ENCODE measurements at regions not wholly inside any gene's neighbourhood (a gene's known extent, or its start where the extent isn't known, plus 50 kb on each side); places are given as distances from the start of the nearest gene placed in this dataset.

DNA sequence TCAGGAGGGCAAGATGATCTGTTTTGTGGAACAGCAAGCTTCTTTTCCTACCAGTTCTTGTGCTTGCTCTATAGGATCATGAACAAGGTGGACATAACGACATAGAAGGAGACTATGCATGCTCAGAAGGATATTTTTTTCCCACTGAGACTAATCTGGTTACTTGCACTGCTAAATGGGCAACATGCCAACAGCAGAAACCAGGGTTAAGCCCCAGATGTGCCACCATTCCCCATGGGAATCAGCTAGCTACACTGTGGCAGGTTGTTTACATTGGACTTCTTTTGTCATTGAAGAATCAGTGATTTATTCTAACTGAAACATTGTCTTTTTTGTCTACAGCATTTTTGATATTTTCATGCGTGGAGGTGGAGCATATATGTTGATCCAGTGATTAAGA is 165.6 kb downstream of the C4orf33 start:
- Mint-ChIP-seq H3K27me3 (peaks cover 10% of the 10 kb centered on the region), H3K27ac (no peak overlapping the region), H3K36me3 (ENCODE audit: low read depth) (no peaks in the 10 kb centered on the region), H3K4me3 (no peak overlapping the region), H3K4me1 (ENCODE audit: low read depth) (peaks cover 4% of the 10 kb centered on the region), H3K9me3 (no peaks in the 10 kb centered on the region)
- no peaks in the 10 kb centered on the region for H3K27me3 ChIP-seq (ENCODE audit: control insufficient read depth in 1 of 2, insufficient read depth in 2 of 2, low read length in 2 of 2)
- ATAC-seq (ENCODE audit: poor library complexity) (no peak), DNase-seq (no peak)
- CTCF ChIA-PET = no interaction called here
- no peak overlapping the region for H3K27ac ChIP-seq (ENCODE audit: low read depth in 1 of 2, low read length in 2 of 2)
- POLR2A ChIA-PET = interaction anchor here (1.0 kb wide), 1 partner anchor 14 kb away, joined by 3 read pairs; no protein-coding TSS in a partner anchor
- H3K4me3 ChIP-seq (ENCODE audit: low read length) = no peak overlapping the region
- H3K4me1 ChIP-seq (ENCODE audit: insufficient read depth, low read length) = no peaks in the 10 kb centered on the region
- intact Hi-C loops (cut with DNase I, micrococcal nuclease) = no loop called here
- no peaks in the 10 kb centered on the region for H3K9me3 ChIP-seq (ENCODE audit: control insufficient read depth in 1 of 2, insufficient read depth in 1 of 2, low read length in 2 of 2)
- TF ChIP-seq, protein P1, sequence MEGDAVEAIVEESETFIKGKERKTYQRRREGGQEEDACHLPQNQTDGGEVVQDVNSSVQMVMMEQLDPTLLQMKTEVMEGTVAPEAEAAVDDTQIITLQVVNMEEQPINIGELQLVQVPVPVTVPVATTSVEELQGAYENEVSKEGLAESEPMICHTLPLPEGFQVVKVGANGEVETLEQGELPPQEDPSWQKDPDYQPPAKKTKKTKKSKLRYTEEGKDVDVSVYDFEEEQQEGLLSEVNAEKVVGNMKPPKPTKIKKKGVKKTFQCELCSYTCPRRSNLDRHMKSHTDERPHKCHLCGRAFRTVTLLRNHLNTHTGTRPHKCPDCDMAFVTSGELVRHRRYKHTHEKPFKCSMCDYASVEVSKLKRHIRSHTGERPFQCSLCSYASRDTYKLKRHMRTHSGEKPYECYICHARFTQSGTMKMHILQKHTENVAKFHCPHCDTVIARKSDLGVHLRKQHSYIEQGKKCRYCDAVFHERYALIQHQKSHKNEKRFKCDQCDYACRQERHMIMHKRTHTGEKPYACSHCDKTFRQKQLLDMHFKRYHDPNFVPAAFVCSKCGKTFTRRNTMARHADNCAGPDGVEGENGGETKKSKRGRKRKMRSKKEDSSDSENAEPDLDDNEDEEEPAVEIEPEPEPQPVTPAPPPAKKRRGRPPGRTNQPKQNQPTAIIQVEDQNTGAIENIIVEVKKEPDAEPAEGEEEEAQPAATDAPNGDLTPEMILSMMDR (IDR thresholded peaks at IDR 0.05) = no peak
- no peaks in the 10 kb centered on the region for H3K36me3 ChIP-seq (ENCODE audit: insufficient read depth, low read length)

DNA sequence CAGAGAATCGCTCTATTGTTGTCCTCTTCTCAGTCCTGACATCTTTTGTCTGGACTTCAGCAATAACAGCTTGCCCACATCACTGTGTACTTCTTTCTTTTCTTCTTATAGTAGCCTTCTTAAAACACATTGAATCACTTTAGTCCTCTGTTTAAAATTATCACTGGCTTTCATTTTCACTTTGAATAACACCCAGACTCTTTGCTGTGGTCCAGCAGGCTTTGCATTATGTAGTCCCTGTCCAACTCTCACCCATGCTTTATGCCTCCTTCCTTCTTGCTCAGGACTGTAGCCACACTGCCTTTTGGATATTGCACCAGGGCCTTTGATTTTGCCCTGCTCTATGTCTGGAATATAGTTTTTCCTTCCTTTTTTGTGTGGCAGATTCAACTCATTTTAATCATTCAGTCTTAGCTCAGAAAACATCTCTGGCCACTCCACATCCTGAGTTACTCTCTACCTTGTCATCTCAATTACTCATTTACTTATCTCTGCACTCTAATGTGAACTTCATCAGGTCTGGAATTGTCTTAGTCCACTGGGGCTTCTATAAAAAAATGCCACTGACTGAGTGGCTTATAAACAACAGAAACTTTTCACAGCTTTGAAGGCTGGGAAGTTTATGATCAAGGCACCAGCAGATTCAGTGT is 168.2 kb downstream of the C4orf33 start:
- DNase-seq (peak in 1 of 14 experiments; percentile 6), ATAC-seq (ENCODE audit: poor library complexity) (no peak)
- POLR2A ChIA-PET = no interaction called here
- H3K36me3 ChIP-seq (ENCODE audit: insufficient read depth, low read length) = no peaks in the 10 kb centered on the region
- CTCF ChIA-PET = interaction anchor here (1.5 kb wide), 1 partner anchor 10 kb away, joined by 3 read pairs; no protein-coding TSS in a partner anchor
- no peaks in the 10 kb centered on the region for H3K27me3 ChIP-seq (ENCODE audit: control insufficient read depth in 1 of 2, insufficient read depth in 2 of 2, low read length in 2 of 2)
- Mint-ChIP-seq H3K27me3 (peaks cover 6% of the 10 kb centered on the region), H3K4me3 (no peak overlapping the region), H3K4me1 (ENCODE audit: low read depth) (peaks cover 4% of the 10 kb centered on the region), H3K36me3 (ENCODE audit: low read depth) (no peaks in the 10 kb centered on the region), H3K27ac (no peak overlapping the region), H3K9me3 (no peaks in the 10 kb centered on the region)
- H3K27ac ChIP-seq (ENCODE audit: low read depth in 1 of 2, low read length in 2 of 2) = no peak overlapping the region
- H3K4me1 ChIP-seq (ENCODE audit: insufficient read depth, low read length) = no peaks in the 10 kb centered on the region
- TF ChIP-seq, protein P1 (IDR thresholded peaks at IDR 0.05) = no peak
- H3K9me3 ChIP-seq (ENCODE audit: control insufficient read depth in 1 of 2, insufficient read depth in 1 of 2, low read length in 2 of 2) = no peaks in the 10 kb centered on the region
- no peak overlapping the region for H3K4me3 ChIP-seq (ENCODE audit: low read length)
- intact Hi-C loops (cut with DNase I, micrococcal nuclease) = no loop called here

DNA sequence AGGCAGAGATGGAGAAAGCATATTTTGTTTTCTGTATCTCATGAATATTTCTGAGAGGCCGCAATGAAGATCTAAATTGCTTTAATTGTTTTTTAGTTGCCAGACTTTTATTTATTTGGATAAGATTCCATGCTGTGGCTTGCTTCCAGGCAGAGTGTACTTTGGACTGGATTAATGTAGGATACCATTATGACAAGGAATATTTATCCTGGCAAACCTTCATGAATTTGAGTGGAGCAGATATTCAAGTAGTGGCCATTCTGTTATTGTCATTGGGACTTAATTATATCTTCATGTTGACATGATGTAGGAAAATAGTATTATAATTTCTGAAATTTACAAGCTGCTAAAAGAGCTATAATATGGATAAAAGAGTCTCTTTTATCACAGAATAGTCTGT is 182.9 kb downstream of the C4orf33 start:
- Mint-ChIP-seq H3K9me3 (no peaks in the 10 kb centered on the region), H3K27ac (no peak overlapping the region), H3K36me3 (ENCODE audit: low read depth) (no peaks in the 10 kb centered on the region), H3K4me3 (no peak overlapping the region), H3K27me3 (peaks cover 5% of the 10 kb centered on the region), H3K4me1 (ENCODE audit: low read depth) (no peaks in the 10 kb centered on the region)
- Histone ChIP-seq H3K36me3 (ENCODE audit: insufficient read depth, low read length) (no peaks in the 10 kb centered on the region), H3K4me3 (ENCODE audit: low read length) (no peak overlapping the region), H3K27me3 (ENCODE audit: control insufficient read depth in 1 of 2, insufficient read depth in 2 of 2, low read length in 2 of 2) (no peaks in the 10 kb centered on the region), H3K27ac (ENCODE audit: low read depth in 1 of 2, low read length in 2 of 2) (no peak overlapping the region), H3K4me1 (ENCODE audit: insufficient read depth, low read length) (no peaks in the 10 kb centered on the region), H3K9me3 (ENCODE audit: control insufficient read depth in 1 of 2, insufficient read depth in 1 of 2, low read length in 2 of 2) (no peaks in the 10 kb centered on the region)
- ChIA-PET CTCF (no interaction called here), POLR2A (no interaction called here)
- no peak for ATAC-seq (ENCODE audit: poor library complexity)
- TF ChIP-seq, protein P1 (IDR thresholded peaks at IDR 0.05) = no peak
- DNase-seq = no peak
- intact Hi-C loops (cut with DNase I, micrococcal nuclease) = no loop called here

Data from CD4-positive, alpha-beta T cell (primary cell).